ENCODE measurements at regions not wholly inside any gene's neighbourhood (a gene's known extent, or its start where the extent isn't known, plus 50 kb on each side); places are given as distances from the start of the nearest gene placed in this dataset.

GRCh38 chr6:121652726-121653623 is 217.5 kb downstream of the GJA1 start:
- H3K79me2 ChIP-seq (ENCODE audit: insufficient read depth): no peaks in the 10 kb centered on the region
- H3F3A ChIP-seq (ENCODE audit: insufficient read depth): peaks cover 28% of the 10 kb centered on the region
- H3K9me3 ChIP-seq (ENCODE audit: low read depth): no peaks in the 10 kb centered on the region
- peak overlapping the region; percentile 3; the same call in 1 of the 2 replicates for H3K9ac ChIP-seq
- H3K4me1 ChIP-seq (ENCODE audit: insufficient read depth): peaks cover 19% of the 10 kb centered on the region
- H3K4me2 ChIP-seq (ENCODE audit: unreplicated experiment): peak overlapping the region; percentile 51
- no peak overlapping the region for H2AFZ ChIP-seq
- H3K4me3 ChIP-seq: peak overlapping the region; percentile 31; the same call in 1 of the 2 replicates
- no peaks in the 10 kb centered on the region for H3K27me3 ChIP-seq (replicated peaks; ENCODE audit: insufficient read depth)
- H4K20me1 ChIP-seq (ENCODE audit: insufficient read depth): no peaks in the 10 kb centered on the region
- TF ChIP-seq EZH2phosphoT487 (IDR thresholded peaks at IDR 0.05; ENCODE audit: insufficient read depth, low read depth) (no peak), EZH2 (IDR thresholded peaks at IDR 0.05; ENCODE audit: insufficient read depth, poor library complexity, severe bottlenecking) (no peak)
- DNase-seq: peak; percentile 88
- in situ Hi-C loops (cut with MboI): no loop called here
- peak overlapping the region; percentile 44 for H3K27ac ChIP-seq
- H3K9me2 ChIP-seq (ENCODE audit: insufficient read depth): no peaks in the 10 kb centered on the region
- H3K36me3 ChIP-seq (ENCODE audit: low read depth): no peaks in the 10 kb centered on the region
- WGBS, 2 experiments (ENCODE audit: low coverage in 1 of 2, low lambda C conversion rate in 2 of 2, missing lambda C conversion rate in 2 of 2): 4 to 7% methylated on average over 7 of the region's 7 CpGs

- H3K9me2 ChIP-seq (ENCODE audit: insufficient read depth): no peaks in the 10 kb centered on the region
- no peaks in the 10 kb centered on the region for H3K27me3 ChIP-seq (replicated peaks; ENCODE audit: insufficient read depth)
- H2AFZ ChIP-seq: no peak overlapping the region
- no peaks in the 10 kb centered on the region for H3K36me3 ChIP-seq (ENCODE audit: low read depth)
- no peak overlapping the region for H3K9ac ChIP-seq
- in situ Hi-C loops (cut with MboI): no loop called here
- 70 to 72% methylated on average over 11 of the region's 11 CpGs for WGBS, 2 experiments (ENCODE audit: low coverage in 1 of 2, low lambda C conversion rate in 2 of 2, missing lambda C conversion rate in 2 of 2)
- H4K20me1 ChIP-seq (ENCODE audit: insufficient read depth): no peaks in the 10 kb centered on the region
- H3K27ac ChIP-seq: peak overlapping the region; percentile 25; the same call in 1 of the 2 replicates
- 0 out of 2 replicates have a peak overlapping the region, but pooled peaks have one; percentile 31 for H3K4me3 ChIP-seq
- no peak for DNase-seq
- H3K79me2 ChIP-seq (ENCODE audit: insufficient read depth): no peaks in the 10 kb centered on the region
- H3K4me1 ChIP-seq (ENCODE audit: insufficient read depth): peaks cover 15% of the 10 kb centered on the region
- no peak for TF ChIP-seq EZH2phosphoT487 (IDR thresholded peaks at IDR 0.05; ENCODE audit: insufficient read depth, low read depth)
- no peak for TF ChIP-seq EZH2 (IDR thresholded peaks at IDR 0.05; ENCODE audit: insufficient read depth, poor library complexity, severe bottlenecking)
- no peaks in the 10 kb centered on the region for H3K9me3 ChIP-seq (ENCODE audit: low read depth)
- peak overlapping the region; percentile 51 for H3K4me2 ChIP-seq (ENCODE audit: unreplicated experiment)
- H3F3A ChIP-seq (ENCODE audit: insufficient read depth): peaks cover 28% of the 10 kb centered on the region
These were observed 218.2 kb downstream of the GJA1 start for GRCh38 chr6:121653624-121654008.

GRCh38 chr6:121657972-121658371 is 222.5 kb downstream of the GJA1 start:
- H3F3A ChIP-seq (ENCODE audit: insufficient read depth): peaks cover 8% of the 10 kb centered on the region
- in situ Hi-C loops (cut with MboI): no loop called here
- H3K79me2 ChIP-seq (ENCODE audit: insufficient read depth): no peaks in the 10 kb centered on the region
- no peaks in the 10 kb centered on the region for H3K36me3 ChIP-seq (ENCODE audit: low read depth)
- no peak overlapping the region for H2AFZ ChIP-seq
- H3K4me2 ChIP-seq (ENCODE audit: unreplicated experiment): no peak overlapping the region
- H3K4me3 ChIP-seq: no peak overlapping the region
- no peak overlapping the region for H3K9ac ChIP-seq
- H3K27me3 ChIP-seq (replicated peaks; ENCODE audit: insufficient read depth): no peaks in the 10 kb centered on the region
- no peak overlapping the region for H3K27ac ChIP-seq
- peaks cover 9% of the 10 kb centered on the region for H3K4me1 ChIP-seq (ENCODE audit: insufficient read depth)
- H4K20me1 ChIP-seq (ENCODE audit: insufficient read depth): no peaks in the 10 kb centered on the region
- H3K9me3 ChIP-seq (ENCODE audit: low read depth): no peaks in the 10 kb centered on the region
- H3K9me2 ChIP-seq (ENCODE audit: insufficient read depth): no peaks in the 10 kb centered on the region
- TF ChIP-seq EZH2 (IDR thresholded peaks at IDR 0.05; ENCODE audit: insufficient read depth, poor library complexity, severe bottlenecking): no peak
- no peak for TF ChIP-seq EZH2phosphoT487 (IDR thresholded peaks at IDR 0.05; ENCODE audit: insufficient read depth, low read depth)
- no peak for DNase-seq

GRCh38 chr6:121660277-121660676 is 224.8 kb downstream of the GJA1 start:
- H3K36me3 ChIP-seq (ENCODE audit: low read depth): no peaks in the 10 kb centered on the region
- DNase-seq: no peak
- no peaks in the 10 kb centered on the region for H3K79me2 ChIP-seq (ENCODE audit: insufficient read depth)
- H3F3A ChIP-seq (ENCODE audit: insufficient read depth): no peaks in the 10 kb centered on the region
- in situ Hi-C loops (cut with MboI): no loop called here
- TF ChIP-seq EZH2 (IDR thresholded peaks at IDR 0.05; ENCODE audit: insufficient read depth, poor library complexity, severe bottlenecking) (no peak), EZH2phosphoT487 (IDR thresholded peaks at IDR 0.05; ENCODE audit: insufficient read depth, low read depth) (no peak)
- no peaks in the 10 kb centered on the region for H3K27me3 ChIP-seq (replicated peaks; ENCODE audit: insufficient read depth)
- no peaks in the 10 kb centered on the region for H3K9me2 ChIP-seq (ENCODE audit: insufficient read depth)
- no peak overlapping the region for H3K4me3 ChIP-seq
- H2AFZ ChIP-seq: no peak overlapping the region
- H3K9me3 ChIP-seq (ENCODE audit: low read depth): no peaks in the 10 kb centered on the region
- H3K4me1 ChIP-seq (ENCODE audit: insufficient read depth): no peaks in the 10 kb centered on the region
- no peak overlapping the region for H3K27ac ChIP-seq
- H4K20me1 ChIP-seq (ENCODE audit: insufficient read depth): no peaks in the 10 kb centered on the region
- no peak overlapping the region for H3K9ac ChIP-seq
- 79 to 82% methylated on average over 3 of the region's 3 CpGs for WGBS, 2 experiments (ENCODE audit: low coverage in 1 of 2, low lambda C conversion rate in 2 of 2, missing lambda C conversion rate in 2 of 2)
- no peak overlapping the region for H3K4me2 ChIP-seq (ENCODE audit: unreplicated experiment)
